GM21723 (cell line): ENCODE measurements at regions not wholly inside any gene's neighbourhood (a gene's known extent, or its start where the extent isn't known, plus 50 kb on each side); places are given as distances from the start of the nearest gene placed in this dataset.
"Not testable (repeated sequence)": the region's sequence is repeated elsewhere in the genome, so short reads cannot be mapped to it uniquely, and the experiment has no call there.

Experiments
- ATAC-seq: cut with Tn5 transposase; IDR thresholded peaks from one replicate; pipeline ENCODE4 v1.9.1; 2021; ENCODE audit warnings: mild to moderate bottlenecking, moderate library complexity; ENCODE audit not compliant: unreplicated experiment

GRCh38 chr1:60950224-60951063 is 131.9 kb upstream of the NFIA start:
- no peak for ATAC-seq

- no peak for ATAC-seq
Observed at GRCh38 chr1:60949826-60950197, 132.5 kb upstream of the NFIA start.

GRCh38 chr1:60949154-60949825 is 133.1 kb upstream of the NFIA start:
- no peak for ATAC-seq

GRCh38 chr1:60948486-60948885 is 133.9 kb upstream of the NFIA start:
- ATAC-seq: no peak

- ATAC-seq: no peak
Observed at GRCh38 chr1:60947367-60947766, 135.0 kb upstream of the NFIA start.

GRCh38 chr1:60942896-60943638 is 139.3 kb upstream of the NFIA start:
- peak; percentile 93 for ATAC-seq

- ATAC-seq: no peak
Observed at GRCh38 chr1:60942291-60942690, 140.1 kb upstream of the NFIA start.

- ATAC-seq: not testable (repeated sequence)
Observed at GRCh38 chr1:60940685-60941084, 141.7 kb upstream of the NFIA start.

- ATAC-seq: no peak
Observed at GRCh38 chr1:60937720-60938119, 144.6 kb upstream of the NFIA start.

- ATAC-seq: no peak
Observed at GRCh38 chr1:60936591-60937342, 145.6 kb upstream of the NFIA start.

GRCh38 chr1:60936163-60936562 is 146.2 kb upstream of the NFIA start:
- ATAC-seq: no peak

- no peak for ATAC-seq
Observed at GRCh38 chr1:60935599-60936110, 146.7 kb upstream of the NFIA start.

- no peak for ATAC-seq
Observed at GRCh38 chr1:60930130-60930529, 152.2 kb upstream of the NFIA start.

- no peak for ATAC-seq
Observed at GRCh38 chr1:60924964-60925798, 157.2 kb upstream of the NFIA start.

- no peak for ATAC-seq
Observed at GRCh38 chr1:60924165-60924564, 158.2 kb upstream of the NFIA start.

GRCh38 chr1:60923389-60924087 is 158.8 kb upstream of the NFIA start:
- ATAC-seq: no peak

- no peak for ATAC-seq
Observed at GRCh38 chr1:60922304-60922703, 160.1 kb upstream of the NFIA start.

- ATAC-seq: no peak
Observed at GRCh38 chr1:60921175-60921574, 161.2 kb upstream of the NFIA start.

- ATAC-seq: no peak
Observed at GRCh38 chr1:60920561-60920960, 161.8 kb upstream of the NFIA start.
